ENCODE measurements at regions not wholly inside any gene's neighbourhood (a gene's known extent, or its start where the extent isn't known, plus 50 kb on each side); places are given as distances from the start of the nearest gene placed in this dataset.

DNA sequence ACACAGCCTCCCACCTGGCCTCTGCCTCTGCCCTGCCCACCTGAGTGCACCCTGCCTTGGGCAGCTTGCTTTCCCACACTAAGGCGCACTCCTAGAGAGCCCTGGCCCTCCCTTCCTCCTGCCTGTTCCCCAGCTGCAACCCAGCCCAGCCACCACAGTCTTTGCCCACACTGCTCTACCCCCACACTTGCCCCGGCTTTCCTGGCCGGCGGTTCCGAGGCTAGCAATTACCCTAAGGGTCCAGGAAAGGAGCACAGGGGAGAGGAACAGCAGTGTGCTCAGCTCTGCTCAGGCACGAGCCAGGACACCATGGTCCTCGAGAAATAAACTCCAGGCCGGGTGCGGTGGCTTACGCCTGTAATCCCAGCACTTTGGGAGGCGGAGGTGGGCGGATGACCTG, 237.8 kb upstream of the RAB6C start:
- no peaks in the 10 kb centered on the region for H3F3A ChIP-seq (ENCODE audit: insufficient read depth, low read depth)
- no peaks in the 10 kb centered on the region for H3K4me1 ChIP-seq (replicated peaks; ENCODE audit: insufficient read depth)
- H2AFZ ChIP-seq = no peak overlapping the region
- H3K27me3 ChIP-seq (ENCODE audit: insufficient read depth, low read depth) = peaks cover 60% of the 10 kb centered on the region
- H3K9me2 ChIP-seq (ENCODE audit: insufficient read depth) = no peaks in the 10 kb centered on the region
- ChIA-PET CTCF (no interaction called here), POLR2A (ENCODE audit: unreplicated experiment) (no interaction called here)
- TF ChIP-seq, protein P1, sequence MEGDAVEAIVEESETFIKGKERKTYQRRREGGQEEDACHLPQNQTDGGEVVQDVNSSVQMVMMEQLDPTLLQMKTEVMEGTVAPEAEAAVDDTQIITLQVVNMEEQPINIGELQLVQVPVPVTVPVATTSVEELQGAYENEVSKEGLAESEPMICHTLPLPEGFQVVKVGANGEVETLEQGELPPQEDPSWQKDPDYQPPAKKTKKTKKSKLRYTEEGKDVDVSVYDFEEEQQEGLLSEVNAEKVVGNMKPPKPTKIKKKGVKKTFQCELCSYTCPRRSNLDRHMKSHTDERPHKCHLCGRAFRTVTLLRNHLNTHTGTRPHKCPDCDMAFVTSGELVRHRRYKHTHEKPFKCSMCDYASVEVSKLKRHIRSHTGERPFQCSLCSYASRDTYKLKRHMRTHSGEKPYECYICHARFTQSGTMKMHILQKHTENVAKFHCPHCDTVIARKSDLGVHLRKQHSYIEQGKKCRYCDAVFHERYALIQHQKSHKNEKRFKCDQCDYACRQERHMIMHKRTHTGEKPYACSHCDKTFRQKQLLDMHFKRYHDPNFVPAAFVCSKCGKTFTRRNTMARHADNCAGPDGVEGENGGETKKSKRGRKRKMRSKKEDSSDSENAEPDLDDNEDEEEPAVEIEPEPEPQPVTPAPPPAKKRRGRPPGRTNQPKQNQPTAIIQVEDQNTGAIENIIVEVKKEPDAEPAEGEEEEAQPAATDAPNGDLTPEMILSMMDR (conservative IDR thresholded peaks at IDR 0.05) = no peak
- TF ChIP-seq EZH2 (IDR thresholded peaks at IDR 0.05; ENCODE audit: low read depth) = no peak
- no peak for DNase-seq
- H3K36me3 ChIP-seq (ENCODE audit: low read depth) = no peaks in the 10 kb centered on the region
- no peak overlapping the region for H3K4me3 ChIP-seq
- H4K20me1 ChIP-seq (ENCODE audit: insufficient read depth) = no peaks in the 10 kb centered on the region
- no peak overlapping the region for H3K27ac ChIP-seq
- no peaks in the 10 kb centered on the region for H3K9me3 ChIP-seq (ENCODE audit: insufficient read depth, low read depth)
- H3K79me2 ChIP-seq (ENCODE audit: low read depth) = no peaks in the 10 kb centered on the region
- intact Hi-C loops (cut with micrococcal nuclease; ENCODE audit: unreplicated experiment) = no loop called here
- no TSS peak for BruUV-seq (replicated peaks)
- no peak overlapping the region for H3K4me2 ChIP-seq

DNA sequence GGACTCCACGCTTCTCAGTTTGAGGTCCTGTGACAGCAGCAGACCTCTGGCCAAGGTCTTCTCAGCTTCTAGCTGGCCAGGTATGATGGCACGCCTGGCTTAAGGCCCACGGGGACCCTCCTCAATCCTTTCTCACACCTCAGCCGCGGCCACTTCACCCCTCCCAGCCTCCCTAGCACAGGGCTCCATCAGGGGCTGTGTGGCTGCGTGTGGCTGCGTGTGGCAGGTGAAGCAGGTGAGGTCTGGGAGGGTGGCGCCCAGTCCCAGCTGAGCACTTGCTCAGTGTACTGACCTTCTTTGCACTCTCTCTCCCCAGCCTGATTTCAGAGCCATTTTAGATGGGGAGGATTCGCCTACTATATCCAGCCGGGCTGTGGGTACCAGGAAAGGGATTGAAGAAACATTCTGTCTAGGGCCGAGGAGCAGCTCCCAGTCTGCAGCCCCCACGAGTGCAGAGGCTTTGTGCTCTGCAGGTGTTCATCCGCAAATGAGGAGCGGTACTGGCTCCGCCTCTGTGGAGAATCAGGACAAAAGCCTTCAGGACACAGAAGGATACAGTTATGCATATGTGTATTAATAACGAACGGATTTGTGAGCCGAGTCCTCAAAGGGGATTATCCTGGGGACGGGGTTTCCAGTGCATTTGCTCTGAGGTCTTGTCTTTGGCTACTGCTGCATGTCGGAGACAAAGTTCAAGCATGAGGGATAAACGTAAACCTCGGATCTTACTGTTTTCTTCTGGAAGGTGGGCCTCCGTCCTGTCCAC, 236.9 kb upstream of the RAB6C start:
- CTCF ChIA-PET = no interaction called here
- Histone ChIP-seq H3K4me1 (replicated peaks; ENCODE audit: insufficient read depth) (no peaks in the 10 kb centered on the region), H3K9me2 (ENCODE audit: insufficient read depth) (no peaks in the 10 kb centered on the region), H3K36me3 (ENCODE audit: low read depth) (no peaks in the 10 kb centered on the region), H3K4me2 (no peak overlapping the region), H3K4me3 (no peak overlapping the region), H2AFZ (no peak overlapping the region), H4K20me1 (ENCODE audit: insufficient read depth) (no peaks in the 10 kb centered on the region), H3K79me2 (ENCODE audit: low read depth) (no peaks in the 10 kb centered on the region), H3K27me3 (ENCODE audit: insufficient read depth, low read depth) (peaks cover 60% of the 10 kb centered on the region), H3F3A (ENCODE audit: insufficient read depth, low read depth) (no peaks in the 10 kb centered on the region), H3K9me3 (ENCODE audit: insufficient read depth, low read depth) (no peaks in the 10 kb centered on the region), H3K27ac (no peak overlapping the region)
- BruUV-seq (replicated peaks) = no TSS peak
- no peak for DNase-seq
- no peak for TF ChIP-seq EZH2 (IDR thresholded peaks at IDR 0.05; ENCODE audit: low read depth)
- TF ChIP-seq, protein P1 (conservative IDR thresholded peaks at IDR 0.05) = no peak
- POLR2A ChIA-PET (ENCODE audit: unreplicated experiment) = no interaction called here
- intact Hi-C loops (cut with micrococcal nuclease; ENCODE audit: unreplicated experiment) = no loop called here

DNA sequence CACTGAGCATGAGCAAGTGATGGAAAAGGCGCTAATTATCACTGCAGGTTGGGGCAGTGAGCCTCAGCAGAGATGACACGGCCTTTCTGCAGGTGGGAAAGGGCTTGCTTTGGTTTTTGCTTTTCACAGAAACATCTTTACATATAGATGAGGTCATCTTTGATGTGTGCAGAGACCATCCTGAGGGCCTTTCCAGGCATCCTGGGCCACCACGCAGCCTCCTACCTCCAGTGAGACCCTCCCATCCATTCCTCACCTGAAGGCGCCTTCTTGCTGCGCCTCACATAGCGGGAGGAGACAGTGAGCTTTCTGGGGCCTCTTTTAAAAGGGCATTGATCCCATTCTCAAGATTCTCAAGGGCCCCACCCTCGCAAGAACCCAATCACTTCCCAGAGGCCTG, 235.3 kb upstream of the RAB6C start:
- H3F3A ChIP-seq (ENCODE audit: insufficient read depth, low read depth) = no peaks in the 10 kb centered on the region
- no peaks in the 10 kb centered on the region for H4K20me1 ChIP-seq (ENCODE audit: insufficient read depth)
- no peak overlapping the region for H3K4me2 ChIP-seq
- CTCF ChIA-PET = no interaction called here
- POLR2A ChIA-PET (ENCODE audit: unreplicated experiment) = no interaction called here
- H3K79me2 ChIP-seq (ENCODE audit: low read depth) = no peaks in the 10 kb centered on the region
- no peak for TF ChIP-seq EZH2 (IDR thresholded peaks at IDR 0.05; ENCODE audit: low read depth)
- TF ChIP-seq, protein P1 (conservative IDR thresholded peaks at IDR 0.05) = no peak
- H3K27me3 ChIP-seq (ENCODE audit: insufficient read depth, low read depth) = peaks cover 60% of the 10 kb centered on the region
- intact Hi-C loops (cut with micrococcal nuclease; ENCODE audit: unreplicated experiment) = no loop called here
- no peaks in the 10 kb centered on the region for H3K9me2 ChIP-seq (ENCODE audit: insufficient read depth)
- H3K27ac ChIP-seq = no peak overlapping the region
- no peak for DNase-seq
- no peaks in the 10 kb centered on the region for H3K36me3 ChIP-seq (ENCODE audit: low read depth)
- H3K9me3 ChIP-seq (ENCODE audit: insufficient read depth, low read depth) = no peaks in the 10 kb centered on the region
- BruUV-seq (replicated peaks) = no TSS peak
- no peak overlapping the region for H3K4me3 ChIP-seq
- H2AFZ ChIP-seq = no peak overlapping the region
- H3K4me1 ChIP-seq (replicated peaks; ENCODE audit: insufficient read depth) = no peaks in the 10 kb centered on the region
